ENCODE measurements at regions not wholly inside any gene's neighbourhood (a gene's known extent, or its start where the extent isn't known, plus 50 kb on each side); places are given as distances from the start of the nearest gene placed in this dataset.

- TF ChIP-seq POLR2A (IDR thresholded peaks at IDR 0.05; ENCODE audit: extremely low read depth, insufficient read length) (no peak), CTCF (IDR thresholded peaks at IDR 0.05; ENCODE audit: low read depth, low read length) (no peak)
Observed at GRCh38 chr2:139686205-139686604, 906.0 kb upstream of the NXPH2 start.

All from NB4 (cell line).